ENCODE measurements at regions not wholly inside any gene's neighbourhood (a gene's known extent, or its start where the extent isn't known, plus 50 kb on each side); places are given as distances from the start of the nearest gene placed in this dataset.

- H3K9me3 ChIP-seq (ENCODE audit: control insufficient read depth in 1 of 2, low read length in 2 of 2) = no peaks in the 10 kb centered on the region
- peaks cover 0 to 17% of the 10 kb centered on the region in 2 donors for H3K4me1 ChIP-seq (ENCODE audit: control insufficient read depth in 1 of 2, insufficient read depth in 2 of 2, low read length in 2 of 2)
Observed at GRCh38 chr13:111939666-111940278, 127.2 kb upstream of the SOX1 start.

GRCh38 chr13:111940892-111941291, 126.1 kb upstream of the SOX1 start:
- Histone ChIP-seq H3K9me3 (ENCODE audit: control insufficient read depth in 1 of 2, low read length in 2 of 2) (no peaks in the 10 kb centered on the region), H3K27ac (ENCODE audit: low read length) (no peak overlapping the region), H3K4me1 (ENCODE audit: control insufficient read depth in 1 of 2, insufficient read depth in 2 of 2, low read length in 2 of 2) (peaks cover 0 to 17% of the 10 kb centered on the region in 2 donors), H3K36me3 (ENCODE audit: control insufficient read depth in 1 of 2, insufficient read depth in 2 of 2, low read length in 2 of 2) (no peaks in the 10 kb centered on the region), H3K4me3 (ENCODE audit: low read depth in 1 of 2, low read length in 2 of 2) (no peak overlapping the region), H3K27me3 (ENCODE audit: low read depth, low read length) (no peaks in the 10 kb centered on the region)

More at GRCh38 chr13:111939666-111940278, 127.2 kb upstream of the SOX1 start:
- Histone ChIP-seq H3K27ac (ENCODE audit: low read length) (no peak overlapping the region), H3K4me3 (ENCODE audit: low read depth in 1 of 2, low read length in 2 of 2) (no peak overlapping the region), H3K36me3 (ENCODE audit: control insufficient read depth in 1 of 2, insufficient read depth in 2 of 2, low read length in 2 of 2) (no peaks in the 10 kb centered on the region), H3K27me3 (ENCODE audit: low read depth, low read length) (no peaks in the 10 kb centered on the region)

- no peaks in the 10 kb centered on the region for H3K36me3 ChIP-seq (ENCODE audit: control insufficient read depth in 1 of 2, insufficient read depth in 2 of 2, low read length in 2 of 2)
- H3K4me3 ChIP-seq (ENCODE audit: low read depth in 1 of 2, low read length in 2 of 2) = no peak overlapping the region
- H3K27me3 ChIP-seq (ENCODE audit: low read depth, low read length) = no peaks in the 10 kb centered on the region
- no peaks in the 10 kb centered on the region for H3K9me3 ChIP-seq (ENCODE audit: control insufficient read depth in 1 of 2, low read length in 2 of 2)
- peaks cover 0 to 13% of the 10 kb centered on the region in 2 donors for H3K4me1 ChIP-seq (ENCODE audit: control insufficient read depth in 1 of 2, insufficient read depth in 2 of 2, low read length in 2 of 2)
- no peak overlapping the region for H3K27ac ChIP-seq (ENCODE audit: low read length)
Observed at GRCh38 chr13:111941845-111942447, 125.0 kb upstream of the SOX1 start.

- Histone ChIP-seq H3K4me3 (ENCODE audit: low read depth in 1 of 2, low read length in 2 of 2) (no peak overlapping the region), H3K27ac (ENCODE audit: low read length) (no peak overlapping the region), H3K9me3 (ENCODE audit: control insufficient read depth in 1 of 2, low read length in 2 of 2) (no peaks in the 10 kb centered on the region), H3K36me3 (ENCODE audit: control insufficient read depth in 1 of 2, insufficient read depth in 2 of 2, low read length in 2 of 2) (no peaks in the 10 kb centered on the region), H3K4me1 (ENCODE audit: control insufficient read depth in 1 of 2, insufficient read depth in 2 of 2, low read length in 2 of 2) (no peaks in the 10 kb centered on the region), H3K27me3 (ENCODE audit: low read depth, low read length) (no peaks in the 10 kb centered on the region)
Observed at GRCh38 chr13:111943229-111943795, 123.6 kb upstream of the SOX1 start.

- Histone ChIP-seq H3K4me1 (ENCODE audit: control insufficient read depth in 1 of 2, insufficient read depth in 2 of 2, low read length in 2 of 2) (no peaks in the 10 kb centered on the region), H3K4me3 (ENCODE audit: low read depth in 1 of 2, low read length in 2 of 2) (no peak overlapping the region), H3K9me3 (ENCODE audit: control insufficient read depth in 1 of 2, low read length in 2 of 2) (no peaks in the 10 kb centered on the region), H3K36me3 (ENCODE audit: control insufficient read depth in 1 of 2, insufficient read depth in 2 of 2, low read length in 2 of 2) (no peaks in the 10 kb centered on the region), H3K27me3 (ENCODE audit: low read depth, low read length) (no peaks in the 10 kb centered on the region), H3K27ac (ENCODE audit: low read length) (no peak overlapping the region)
Observed at GRCh38 chr13:111944171-111944583, 122.8 kb upstream of the SOX1 start.

GRCh38 chr13:111945086-111945485, 121.9 kb upstream of the SOX1 start:
- no peak overlapping the region for H3K4me3 ChIP-seq (ENCODE audit: low read depth in 1 of 2, low read length in 2 of 2)
- H3K27me3 ChIP-seq (ENCODE audit: low read depth, low read length) = no peaks in the 10 kb centered on the region
- H3K27ac ChIP-seq (ENCODE audit: low read length) = no peak overlapping the region
- H3K36me3 ChIP-seq (ENCODE audit: control insufficient read depth in 1 of 2, insufficient read depth in 2 of 2, low read length in 2 of 2) = no peaks in the 10 kb centered on the region
- H3K4me1 ChIP-seq (ENCODE audit: control insufficient read depth in 1 of 2, insufficient read depth in 2 of 2, low read length in 2 of 2) = no peaks in the 10 kb centered on the region
- H3K9me3 ChIP-seq (ENCODE audit: control insufficient read depth in 1 of 2, low read length in 2 of 2) = peaks cover 0 to 8% of the 10 kb centered on the region in 2 donors

GRCh38 chr13:111946214-111946613, 120.7 kb upstream of the SOX1 start:
- Histone ChIP-seq H3K36me3 (ENCODE audit: control insufficient read depth in 1 of 2, insufficient read depth in 2 of 2, low read length in 2 of 2) (no peaks in the 10 kb centered on the region), H3K4me3 (ENCODE audit: low read depth in 1 of 2, low read length in 2 of 2) (no peak overlapping the region), H3K9me3 (ENCODE audit: control insufficient read depth in 1 of 2, low read length in 2 of 2) (peaks cover 0 to 17% of the 10 kb centered on the region in 2 donors), H3K4me1 (ENCODE audit: control insufficient read depth in 1 of 2, insufficient read depth in 2 of 2, low read length in 2 of 2) (no peaks in the 10 kb centered on the region), H3K27me3 (ENCODE audit: low read depth, low read length) (no peaks in the 10 kb centered on the region), H3K27ac (ENCODE audit: low read length) (no peak overlapping the region)

- Histone ChIP-seq H3K9me3 (ENCODE audit: control insufficient read depth in 1 of 2, low read length in 2 of 2) (peaks cover 0 to 20% of the 10 kb centered on the region in 2 donors), H3K4me1 (ENCODE audit: control insufficient read depth in 1 of 2, insufficient read depth in 2 of 2, low read length in 2 of 2) (no peaks in the 10 kb centered on the region), H3K36me3 (ENCODE audit: control insufficient read depth in 1 of 2, insufficient read depth in 2 of 2, low read length in 2 of 2) (no peaks in the 10 kb centered on the region), H3K27ac (ENCODE audit: low read length) (no peak overlapping the region), H3K27me3 (ENCODE audit: low read depth, low read length) (no peaks in the 10 kb centered on the region), H3K4me3 (ENCODE audit: low read depth in 1 of 2, low read length in 2 of 2) (no peak overlapping the region)
Observed at GRCh38 chr13:111947026-111947810, 119.7 kb upstream of the SOX1 start.

GRCh38 chr13:111947876-111948275, 119.1 kb upstream of the SOX1 start:
- H3K27ac ChIP-seq (ENCODE audit: low read length) = no peak overlapping the region
- H3K9me3 ChIP-seq (ENCODE audit: control insufficient read depth in 1 of 2, low read length in 2 of 2) = peaks cover 0 to 20% of the 10 kb centered on the region in 2 donors
- H3K4me1 ChIP-seq (ENCODE audit: control insufficient read depth in 1 of 2, insufficient read depth in 2 of 2, low read length in 2 of 2) = no peaks in the 10 kb centered on the region
- no peaks in the 10 kb centered on the region for H3K27me3 ChIP-seq (ENCODE audit: low read depth, low read length)
- no peaks in the 10 kb centered on the region for H3K36me3 ChIP-seq (ENCODE audit: control insufficient read depth in 1 of 2, insufficient read depth in 2 of 2, low read length in 2 of 2)
- H3K4me3 ChIP-seq (ENCODE audit: low read depth in 1 of 2, low read length in 2 of 2) = no peak overlapping the region

GRCh38 chr13:111948281-111948680, 118.7 kb upstream of the SOX1 start:
- H3K27ac ChIP-seq (ENCODE audit: low read length) = no peak overlapping the region
- H3K27me3 ChIP-seq (ENCODE audit: low read depth, low read length) = no peaks in the 10 kb centered on the region

GRCh38 chr13:111948811-111949210, 118.1 kb upstream of the SOX1 start:
- H3K4me3 ChIP-seq (ENCODE audit: low read depth in 1 of 2, low read length in 2 of 2) = no peak overlapping the region
- H3K36me3 ChIP-seq (ENCODE audit: control insufficient read depth in 1 of 2, insufficient read depth in 2 of 2, low read length in 2 of 2) = no peaks in the 10 kb centered on the region
- H3K4me1 ChIP-seq (ENCODE audit: control insufficient read depth in 1 of 2, insufficient read depth in 2 of 2, low read length in 2 of 2) = no peaks in the 10 kb centered on the region
- no peak overlapping the region for H3K27ac ChIP-seq (ENCODE audit: low read length)
- peaks cover 0 to 20% of the 10 kb centered on the region in 2 donors for H3K9me3 ChIP-seq (ENCODE audit: control insufficient read depth in 1 of 2, low read length in 2 of 2)
- H3K27me3 ChIP-seq (ENCODE audit: low read depth, low read length) = no peaks in the 10 kb centered on the region

More at GRCh38 chr13:111948281-111948680, 118.7 kb upstream of the SOX1 start:
- no peaks in the 10 kb centered on the region for H3K4me1 ChIP-seq (ENCODE audit: control insufficient read depth in 1 of 2, insufficient read depth in 2 of 2, low read length in 2 of 2)
- H3K9me3 ChIP-seq (ENCODE audit: control insufficient read depth in 1 of 2, low read length in 2 of 2) = peaks cover 0 to 20% of the 10 kb centered on the region in 2 donors
- no peaks in the 10 kb centered on the region for H3K36me3 ChIP-seq (ENCODE audit: control insufficient read depth in 1 of 2, insufficient read depth in 2 of 2, low read length in 2 of 2)
- no peak overlapping the region for H3K4me3 ChIP-seq (ENCODE audit: low read depth in 1 of 2, low read length in 2 of 2)
